HepG2 (cell line): ENCODE measurements at regions not wholly inside any gene's neighbourhood (a gene's known extent, or its start where the extent isn't known, plus 50 kb on each side); places are given as distances from the start of the nearest gene placed in this dataset.

Experiments
- ATAC-seq: fragments of 200-7000 bp; cut with Tn5 transposase; 3 replicates; pipeline ENCODE4 v1.9.1; 2020; ENCODE audit warnings: mild to moderate bottlenecking, moderate library complexity
- BruUV-seq: library from RNA; stranded (reverse); fragments of 400-500 nt; replicated peaks from 2 replicates; lab custom pipeline; 2021; lab: Mats Ljungman, UMichigan
- CTCF ChIA-PET: fragments of 300-600 bp; formaldehyde crosslinking; extraction: SDS; loops from one replicate; lab custom pipeline; 2021; ENCODE audit warnings: low total read pairs, inconsistent platforms, low intra/inter-chr PET ratio; lab: Yijun Ruan, JAX
- POLR2A ChIA-PET: fragments of 350-600 bp; sonication (Branson Sonifier 250); formaldehyde crosslinking; loops from one replicate; lab custom pipeline; 2020; ENCODE audit warnings: antibody characterized with exemption, inconsistent platforms; lab: Yijun Ruan, JAX
- DNase-seq: peaks from one replicate; pipeline ENCODE4 v3.0.0-alpha.2; 2015; ENCODE audit warnings: low spot score
- FAIRE-seq: peaks from 3 replicates; lab custom pipeline; 2011; peaks lifted over from hg19 to GRCh38; lab: Jason Lieb, UNC
- H2AFZ ChIP-seq: one replicate; pipeline ENCODE4 v1.6.1; 2011; ENCODE audit warnings: low read length, inconsistent platforms
- H3K27ac ChIP-seq: fragments of 300-600 bp; 3 replicates; pipeline ENCODE4 v1.8.0; 2011; ENCODE audit warnings: mixed run types, mild to moderate bottlenecking, mixed read lengths, low read length, inconsistent platforms; ENCODE audit not compliant: insufficient read depth; ENCODE audit errors: extremely low read length
- H3K27me3 ChIP-seq, 2 experiments: fragments of 200-600 bp in 1 of 2; 2 replicates in 1 of 2; 3 replicates in 1 of 2; pipeline versions ENCODE4 v1.6.0 to v1.8.0; 2011; ENCODE audit warnings: low read length in 2 of 2, mild to moderate bottlenecking in 2 of 2, moderate library complexity in 2 of 2, inconsistent platforms in 1 of 2; ENCODE audit not compliant: insufficient read depth in 2 of 2, control insufficient read depth in 1 of 2
- H3K36me3 ChIP-seq, 2 experiments: fragments of 200-600 bp in 1 of 2; replicated peaks in 1 of 2; 2 replicates in 1 of 2; 3 replicates in 1 of 2; pipeline versions ENCODE4 v1.5.1 to v1.8.0; 2011; ENCODE audit warnings: low read length in 2 of 2, inconsistent platforms in 1 of 2; ENCODE audit not compliant: insufficient read depth in 2 of 2, control insufficient read depth in 1 of 2
- H3K4me1 ChIP-seq: 2 replicates; pipeline ENCODE4 v1.5.1; 2012; ENCODE audit warnings: low read length, inconsistent platforms; ENCODE audit not compliant: insufficient read depth
- H3K4me2 ChIP-seq: 2 replicates; pipeline ENCODE4 v1.6.0; 2011; ENCODE audit warnings: low read depth, low read length, inconsistent platforms
- H3K4me3 ChIP-seq, 3 experiments: fragments of 200-600 bp in 1 of 3; sonication (generic), shearing (Covaris generic) in 1 of 3; replicated peaks in 1 of 3; 2 replicates each; pipeline ENCODE4 v1.5.1; 2011 to 2016; ENCODE audit warnings: low read length in 3 of 3, inconsistent platforms in 2 of 3, low read depth in 2 of 3, mild to moderate bottlenecking in 2 of 3, control low read depth in 1 of 3, mixed read lengths in 1 of 3; ENCODE audit not compliant: insufficient read depth in 1 of 3
- H3K79me2 ChIP-seq: one replicate; pipeline ENCODE4 v1.6.1; 2011; ENCODE audit warnings: low read length, inconsistent platforms; ENCODE audit not compliant: insufficient read depth
- H3K9ac ChIP-seq: 2 replicates; pipeline ENCODE4 v1.6.0; 2011; ENCODE audit warnings: mild to moderate bottlenecking, low read depth, low read length, inconsistent platforms; ENCODE audit not compliant: insufficient read depth
- H3K9me3 ChIP-seq: 2 replicates; pipeline ENCODE4 v1.5.1; 2012; ENCODE audit warnings: mild to moderate bottlenecking, low read length
- H4K20me1 ChIP-seq: 2 replicates; pipeline ENCODE4 v1.6.0; 2011; ENCODE audit warnings: inconsistent platforms, mild to moderate bottlenecking, low read length, moderate library complexity; ENCODE audit not compliant: insufficient read depth
- AHR ChIP-seq: IDR thresholded peaks from 2 replicates; pipeline ENCODE4 v1.6.1; 2018; ENCODE audit warnings: missing genetic modification reagents, missing compliant biosample characterization
- ARNT2 ChIP-seq: sonication (generic); formaldehyde crosslinking; IDR thresholded peaks from 2 replicates; pipeline ENCODE4 v1.8.0; 2022; ENCODE audit warnings: mild to moderate bottlenecking, low read depth, missing genetic modification reagents, moderate library complexity
- ATF7-NPFF ChIP-seq: sonication (generic); formaldehyde crosslinking; IDR thresholded peaks from 2 replicates; pipeline ENCODE4 v1.8.1; 2023; ENCODE audit warnings: mild to moderate bottlenecking, low read depth, missing genetic modification reagents, moderate library complexity
- BRCA1 ChIP-seq: sonication (generic); formaldehyde crosslinking; IDR thresholded peaks from 2 replicates; pipeline ENCODE4 v1.4.0; 2020; ENCODE audit warnings: missing genetic modification reagents
- DMTF1 ChIP-seq: sonication (generic); formaldehyde crosslinking; IDR thresholded peaks from 2 replicates; pipeline ENCODE4 v1.4.0; 2020; ENCODE audit warnings: mild to moderate bottlenecking, missing genetic modification reagents
- JARID2 ChIP-seq: sonication (generic); formaldehyde crosslinking; IDR thresholded peaks from 2 replicates; pipeline ENCODE4 v1.8.1; 2023; ENCODE audit warnings: missing genetic modification reagents, inconsistent platforms; ENCODE audit not compliant: insufficient replicate concordance
- POGK ChIP-seq: sonication (generic); formaldehyde crosslinking; conservative IDR thresholded peaks from 2 replicates; pipeline ENCODE4 v1.8.0; 2022; ENCODE audit warnings: mild to moderate bottlenecking, moderate library complexity, missing genetic modification reagents
- RBM22 ChIP-seq: fragments of 200-400 bp; formaldehyde crosslinking; optimal IDR thresholded peaks from 2 replicates; pipeline ENCODE3; 2017; ENCODE audit warnings: mild to moderate bottlenecking, low read length, moderate library complexity
- TRAFD1 ChIP-seq: sonication (generic); formaldehyde crosslinking; IDR thresholded peaks from 2 replicates; pipeline ENCODE4 v1.5.1; 2020; ENCODE audit warnings: missing genetic modification reagents, mild to moderate bottlenecking, borderline replicate concordance
- ZMYM4 ChIP-seq: sonication (generic); formaldehyde crosslinking; IDR thresholded peaks from 2 replicates; pipeline ENCODE4 v1.8.1; 2023; ENCODE audit warnings: mild to moderate bottlenecking, missing genetic modification reagents
- WGBS: methylation state at CpG from one replicate; pipeline ENCODE4 v1.1.6; 2017; ENCODE audit warnings: low lambda C conversion rate; 5-methylcytosine and 5-hydroxymethylcytosine counted together
- in situ Hi-C: cut with HindIII; loops from 2 replicates; pipeline ENCODE4 v1.10.0; 2017; ENCODE audit warnings: low pct_unique_long_range_greater_than_20kb; ENCODE audit not compliant: extremely low pct_ligation_motif_present
- intact Hi-C: fragments of 100-400 bp; cut with micrococcal nuclease; formaldehyde crosslinking; loops from one replicate; pipeline ENCODE4 v1.10.0; 2022; ENCODE audit not compliant: unreplicated experiment
- TF ChIP-seq, protein P1 (sequence below): sonication (generic); formaldehyde crosslinking; IDR thresholded peaks from 2 replicates; pipeline ENCODE4 v1.5.1; 2020; ENCODE audit warnings: mild to moderate bottlenecking, missing genetic modification reagents, moderate library complexity
- TF ChIP-seq, protein P2 (sequence below): sonication (generic); formaldehyde crosslinking; IDR thresholded peaks from 2 replicates; pipeline ENCODE4 v1.8.0; 2022; ENCODE audit warnings: missing genetic modification reagents, mild to moderate bottlenecking, borderline replicate concordance

DNA sequence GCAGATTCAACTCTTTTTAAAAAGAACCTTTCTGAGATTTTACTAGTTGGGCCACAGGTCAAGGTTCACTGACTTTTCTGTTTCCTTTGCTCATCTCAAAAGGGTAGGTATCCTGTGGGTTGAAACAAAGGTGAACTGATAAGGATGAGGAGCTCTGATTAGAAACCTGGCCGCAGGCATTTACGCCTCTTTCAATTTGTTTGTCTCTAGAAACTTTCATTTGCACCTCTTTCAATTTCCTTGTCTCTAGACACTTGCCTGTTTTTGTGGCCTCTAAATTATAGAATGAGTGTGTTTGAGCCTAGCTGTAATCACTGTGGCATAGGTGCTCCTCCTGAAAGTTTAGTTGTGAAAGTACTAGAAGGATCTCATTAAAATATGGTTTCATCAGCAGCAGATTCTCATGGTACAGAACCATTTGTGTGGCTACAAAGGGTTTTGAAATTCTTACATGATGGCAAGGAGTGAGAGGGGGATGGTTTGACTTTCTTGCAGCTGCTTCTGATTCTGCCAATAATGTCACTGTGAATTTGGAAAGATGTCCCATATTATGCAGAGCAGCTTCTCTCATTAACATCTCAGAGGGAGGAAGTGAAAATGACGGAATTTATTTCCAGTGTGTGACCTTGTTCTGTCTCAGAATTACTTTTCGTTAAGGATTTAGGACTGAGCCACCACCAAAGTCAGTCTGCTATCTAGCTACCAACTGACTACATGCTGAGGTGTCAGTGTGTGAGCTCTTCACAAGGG is 142.2 kb downstream of the SH2D1A start:
- Histone ChIP-seq H4K20me1 (no peaks in the 10 kb centered on the region), H3K36me3 (no peaks in the 10 kb centered on the region), H3K79me2 (no peaks in the 10 kb centered on the region), H3K9ac (no peak overlapping the region), H2AFZ (no peak overlapping the region), H3K27ac (no peak overlapping the region), H3K27me3 (no peaks in the 10 kb centered on the region), H3K4me3 (no peak overlapping the region), H3K9me3 (no peaks in the 10 kb centered on the region), H3K4me1 (no peaks in the 10 kb centered on the region), H3K4me2 (no peak overlapping the region)
- BruUV-seq = no TSS peak
- FAIRE-seq (no peak), ATAC-seq (no peak), DNase-seq (no peak)
- WGBS = 92% methylated on average over 2 of the region's 4 CpGs
- intact Hi-C loops = no loop called here
- ChIA-PET POLR2A (no interaction called here), CTCF (no interaction called here)
- in situ Hi-C loops = no loop called here
- TF ChIP-seq, protein P1, sequence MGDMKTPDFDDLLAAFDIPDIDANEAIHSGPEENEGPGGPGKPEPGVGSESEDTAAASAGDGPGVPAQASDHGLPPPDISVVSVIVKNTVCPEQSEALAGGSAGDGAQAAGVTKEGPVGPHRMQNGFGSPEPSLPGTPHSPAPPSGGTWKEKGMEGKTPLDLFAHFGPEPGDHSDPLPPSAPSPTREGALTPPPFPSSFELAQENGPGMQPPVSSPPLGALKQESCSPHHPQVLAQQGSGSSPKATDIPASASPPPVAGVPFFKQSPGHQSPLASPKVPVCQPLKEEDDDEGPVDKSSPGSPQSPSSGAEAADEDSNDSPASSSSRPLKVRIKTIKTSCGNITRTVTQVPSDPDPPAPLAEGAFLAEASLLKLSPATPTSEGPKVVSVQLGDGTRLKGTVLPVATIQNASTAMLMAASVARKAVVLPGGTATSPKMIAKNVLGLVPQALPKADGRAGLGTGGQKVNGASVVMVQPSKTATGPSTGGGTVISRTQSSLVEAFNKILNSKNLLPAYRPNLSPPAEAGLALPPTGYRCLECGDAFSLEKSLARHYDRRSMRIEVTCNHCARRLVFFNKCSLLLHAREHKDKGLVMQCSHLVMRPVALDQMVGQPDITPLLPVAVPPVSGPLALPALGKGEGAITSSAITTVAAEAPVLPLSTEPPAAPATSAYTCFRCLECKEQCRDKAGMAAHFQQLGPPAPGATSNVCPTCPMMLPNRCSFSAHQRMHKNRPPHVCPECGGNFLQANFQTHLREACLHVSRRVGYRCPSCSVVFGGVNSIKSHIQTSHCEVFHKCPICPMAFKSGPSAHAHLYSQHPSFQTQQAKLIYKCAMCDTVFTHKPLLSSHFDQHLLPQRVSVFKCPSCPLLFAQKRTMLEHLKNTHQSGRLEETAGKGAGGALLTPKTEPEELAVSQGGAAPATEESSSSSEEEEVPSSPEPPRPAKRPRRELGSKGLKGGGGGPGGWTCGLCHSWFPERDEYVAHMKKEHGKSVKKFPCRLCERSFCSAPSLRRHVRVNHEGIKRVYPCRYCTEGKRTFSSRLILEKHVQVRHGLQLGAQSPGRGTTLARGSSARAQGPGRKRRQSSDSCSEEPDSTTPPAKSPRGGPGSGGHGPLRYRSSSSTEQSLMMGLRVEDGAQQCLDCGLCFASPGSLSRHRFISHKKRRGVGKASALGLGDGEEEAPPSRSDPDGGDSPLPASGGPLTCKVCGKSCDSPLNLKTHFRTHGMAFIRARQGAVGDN (CRISPR knock-in tag) = no peak
- TF ChIP-seq DMTF1 (no peak), ARNT2 (no peak), JARID2 (no peak), ZMYM4 (CRISPR knock-in tag) (no peak), ATF7-NPFF (CRISPR knock-in tag) (no peak), POGK (CRISPR knock-in tag) (no peak), AHR (CRISPR knock-in tag) (no peak), RBM22 (no peak), BRCA1 (CRISPR knock-in tag) (no peak), TRAFD1 (CRISPR knock-in tag) (no peak)
- TF ChIP-seq, protein P2, sequence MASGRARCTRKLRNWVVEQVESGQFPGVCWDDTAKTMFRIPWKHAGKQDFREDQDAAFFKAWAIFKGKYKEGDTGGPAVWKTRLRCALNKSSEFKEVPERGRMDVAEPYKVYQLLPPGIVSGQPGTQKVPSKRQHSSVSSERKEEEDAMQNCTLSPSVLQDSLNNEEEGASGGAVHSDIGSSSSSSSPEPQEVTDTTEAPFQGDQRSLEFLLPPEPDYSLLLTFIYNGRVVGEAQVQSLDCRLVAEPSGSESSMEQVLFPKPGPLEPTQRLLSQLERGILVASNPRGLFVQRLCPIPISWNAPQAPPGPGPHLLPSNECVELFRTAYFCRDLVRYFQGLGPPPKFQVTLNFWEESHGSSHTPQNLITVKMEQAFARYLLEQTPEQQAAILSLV (CRISPR knock-in tag) = no peak
